Endodermal cell (in vitro differentiated cells): ENCODE measurements at regions not wholly inside any gene's neighbourhood (a gene's known extent, or its start where the extent isn't known, plus 50 kb on each side); places are given as distances from the start of the nearest gene placed in this dataset.
A peak's percentile ranks its signal among the peaks of the same experiment; 100 is the strongest.

Source experiments
- DNase-seq: peaks from one replicate; pipeline ENCODE4 v3.0.0-alpha.2; 2017
- H3K27ac ChIP-seq: 2 replicates; pipeline ENCODE4 v1.5.1; 2013; ENCODE audit warnings: mild to moderate bottlenecking, low read depth, low read length, moderate library complexity
- H3K27me3 ChIP-seq: 2 replicates; pipeline ENCODE4 v1.6.1; 2013; ENCODE audit warnings: mild to moderate bottlenecking, low read length, moderate library complexity; ENCODE audit not compliant: insufficient read depth, control insufficient read depth, poor library complexity, severe bottlenecking
- H3K36me3 ChIP-seq: 2 replicates; pipeline ENCODE4 v1.7.0; 2013; ENCODE audit warnings: mild to moderate bottlenecking, low read length, moderate library complexity; ENCODE audit not compliant: control insufficient read depth, insufficient read depth
- H3K4me1 ChIP-seq: one replicate; pipeline ENCODE4 v1.7.0; 2013; ENCODE audit warnings: low read length; ENCODE audit not compliant: control insufficient read depth, insufficient read depth
- H3K4me3 ChIP-seq: 2 replicates; pipeline ENCODE4 v1.5.1; 2013; ENCODE audit warnings: mild to moderate bottlenecking, low read length, moderate library complexity
- H3K9ac ChIP-seq: 2 replicates; pipeline ENCODE4 v1.6.1; 2013; ENCODE audit warnings: mild to moderate bottlenecking, low read length, moderate library complexity; ENCODE audit not compliant: poor library complexity, severe bottlenecking; ENCODE audit errors: extremely low read depth
- H3K9me3 ChIP-seq: 2 replicates; pipeline ENCODE4 v1.6.1; 2013; ENCODE audit warnings: mild to moderate bottlenecking, low read length, moderate library complexity; ENCODE audit not compliant: control insufficient read depth
- H3K27ac Mint-ChIP-seq: 2 replicates; pipeline ENCODE4 v1.8.0; 2020; ENCODE audit warnings: mixed read lengths
- H3K27me3 Mint-ChIP-seq: 2 replicates; pipeline ENCODE4 v1.8.0; 2021; ENCODE audit warnings: mild to moderate bottlenecking, mixed read lengths; ENCODE audit not compliant: insufficient read depth
- H3K36me3 Mint-ChIP-seq: 2 replicates; pipeline ENCODE4 v1.8.0; 2020; ENCODE audit warnings: low read depth, mixed read lengths
- H3K4me1 Mint-ChIP-seq: 2 replicates; pipeline ENCODE4 v1.8.0; 2020; ENCODE audit warnings: mixed read lengths
- H3K4me3 Mint-ChIP-seq: 2 replicates; pipeline ENCODE4 v1.8.0; 2020; ENCODE audit warnings: mild to moderate bottlenecking, moderate library complexity, mixed read lengths
- H3K9me3 Mint-ChIP-seq: 2 replicates; pipeline ENCODE4 v1.8.0; 2020; ENCODE audit warnings: mild to moderate bottlenecking, mixed read lengths
- CTCF ChIP-seq: fragments of 200-600 bp; sonication (generic); conservative IDR thresholded peaks from 2 replicates; pipeline ENCODE4 v1.5.0; 2021; ENCODE audit warnings: antibody characterized with exemption, mild to moderate bottlenecking
- whole genome bisulfite sequencing, 2 experiments: methylation state at CpG; one replicate each; pipeline versions ENCODE4 v1.1.5 to v1.1.7; 2013; ENCODE audit warnings: missing lambda C conversion rate in 2 of 2, mixed read lengths in 1 of 2; ENCODE audit not compliant: insufficient coverage in 1 of 2, insufficient read length in 1 of 2; 5-methylcytosine and 5-hydroxymethylcytosine counted together

DNA sequence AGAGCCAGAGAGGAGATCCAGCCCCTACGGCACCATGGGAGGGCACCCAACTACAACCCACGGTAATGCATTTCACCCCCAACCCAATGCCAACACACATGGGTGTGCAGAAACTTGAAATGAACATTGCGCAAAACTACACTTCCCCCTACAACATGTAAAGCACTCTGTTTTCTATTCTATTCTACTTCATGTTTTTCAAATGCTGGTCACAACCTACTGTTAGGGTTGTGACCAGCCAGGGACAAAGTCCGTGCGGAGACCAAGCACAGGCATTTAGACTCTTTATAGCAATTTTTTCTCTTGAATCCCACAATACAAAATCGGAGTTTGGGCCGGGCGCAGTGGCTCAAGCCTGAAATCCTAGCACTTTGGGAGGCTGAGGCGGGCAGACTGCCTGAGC, 90.6 kb downstream of the MRPL14 start:
- no peaks in the 10 kb centered on the region for H3K36me3 Mint-ChIP-seq
- Histone ChIP-seq H3K27ac (no peak overlapping the region), H3K36me3 (no peaks in the 10 kb centered on the region), H3K4me1 (no peaks in the 10 kb centered on the region), H3K4me3 (no peak overlapping the region), H3K27me3 (no peaks in the 10 kb centered on the region), H3K9me3 (no peaks in the 10 kb centered on the region), H3K9ac (no peak overlapping the region)
- DNase-seq, result peak; percentile 19
- no peaks in the 10 kb centered on the region for H3K27me3 Mint-ChIP-seq
- H3K27ac Mint-ChIP-seq, result no peak overlapping the region
- H3K9me3 Mint-ChIP-seq, result no peaks in the 10 kb centered on the region
- peaks cover 20% of the 10 kb centered on the region for H3K4me1 Mint-ChIP-seq
- no peak overlapping the region for H3K4me3 Mint-ChIP-seq
- 91 to 97% methylated on average over 6 to 9 of the region's 9 CpGs for WGBS, 2 experiments
- no peak for TF ChIP-seq CTCF

DNA sequence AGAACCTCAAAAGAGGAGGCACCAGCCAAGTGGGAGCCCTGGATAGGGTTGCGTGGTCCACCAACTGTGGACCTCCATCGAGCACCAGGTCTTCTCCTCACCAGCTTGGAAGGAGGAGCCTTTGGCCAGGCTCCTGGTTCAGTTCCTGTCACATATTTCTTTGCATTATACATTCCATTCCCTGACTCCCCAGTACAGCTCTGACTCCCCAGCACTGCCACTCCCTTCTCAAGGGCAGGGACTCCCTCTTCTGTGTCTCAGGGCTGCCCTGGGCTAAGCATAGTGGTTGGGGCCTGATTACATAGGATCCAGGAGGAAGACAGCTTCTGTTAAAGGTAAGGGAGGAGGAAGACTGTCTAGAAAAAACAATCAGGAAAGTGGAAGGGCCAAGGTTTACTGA, 91.1 kb downstream of the MRPL14 start:
- peaks cover 15% of the 10 kb centered on the region for H3K4me1 Mint-ChIP-seq
- no peak for TF ChIP-seq CTCF
- Histone ChIP-seq H3K27ac (no peak overlapping the region), H3K27me3 (no peaks in the 10 kb centered on the region), H3K4me3 (no peak overlapping the region), H3K4me1 (no peaks in the 10 kb centered on the region), H3K9ac (no peak overlapping the region), H3K9me3 (no peaks in the 10 kb centered on the region), H3K36me3 (no peaks in the 10 kb centered on the region)
- peaks cover 2% of the 10 kb centered on the region for H3K27me3 Mint-ChIP-seq
- DNase-seq, result peak; percentile 32
- H3K36me3 Mint-ChIP-seq, result no peaks in the 10 kb centered on the region
- 97% methylated on average over 2 of the region's 2 CpGs; no CpG with 5 or more reads in 1 of the 2 experiments for WGBS, 2 experiments
- H3K9me3 Mint-ChIP-seq, result no peaks in the 10 kb centered on the region
- H3K27ac Mint-ChIP-seq, result no peak overlapping the region
- no peak overlapping the region for H3K4me3 Mint-ChIP-seq

GRCh38 chr6:44035621-44036020, 91.6 kb downstream of the MRPL14 start:
- 84 to 91% methylated on average over 3 of the region's 3 CpGs for WGBS, 2 experiments
- H3K9ac ChIP-seq, result no peak overlapping the region
- H3K27ac Mint-ChIP-seq, result no peak overlapping the region
- no peak overlapping the region for H3K27ac ChIP-seq
- H3K4me3 Mint-ChIP-seq, result no peak overlapping the region
- H3K27me3 ChIP-seq, result no peaks in the 10 kb centered on the region
- H3K36me3 Mint-ChIP-seq, result no peaks in the 10 kb centered on the region
- H3K36me3 ChIP-seq, result no peaks in the 10 kb centered on the region
- peak; percentile 28 for DNase-seq
- H3K4me3 ChIP-seq, result no peak overlapping the region
- H3K9me3 Mint-ChIP-seq, result no peaks in the 10 kb centered on the region
- peaks cover 10% of the 10 kb centered on the region for H3K4me1 Mint-ChIP-seq
- H3K4me1 ChIP-seq, result no peaks in the 10 kb centered on the region
- no peak for TF ChIP-seq CTCF
- no peaks in the 10 kb centered on the region for H3K9me3 ChIP-seq
- H3K27me3 Mint-ChIP-seq, result peaks cover 4% of the 10 kb centered on the region
